ENCODE measurements at regions not wholly inside any gene's neighbourhood (a gene's known extent, or its start where the extent isn't known, plus 50 kb on each side); places are given as distances from the start of the nearest gene placed in this dataset.

DNA sequence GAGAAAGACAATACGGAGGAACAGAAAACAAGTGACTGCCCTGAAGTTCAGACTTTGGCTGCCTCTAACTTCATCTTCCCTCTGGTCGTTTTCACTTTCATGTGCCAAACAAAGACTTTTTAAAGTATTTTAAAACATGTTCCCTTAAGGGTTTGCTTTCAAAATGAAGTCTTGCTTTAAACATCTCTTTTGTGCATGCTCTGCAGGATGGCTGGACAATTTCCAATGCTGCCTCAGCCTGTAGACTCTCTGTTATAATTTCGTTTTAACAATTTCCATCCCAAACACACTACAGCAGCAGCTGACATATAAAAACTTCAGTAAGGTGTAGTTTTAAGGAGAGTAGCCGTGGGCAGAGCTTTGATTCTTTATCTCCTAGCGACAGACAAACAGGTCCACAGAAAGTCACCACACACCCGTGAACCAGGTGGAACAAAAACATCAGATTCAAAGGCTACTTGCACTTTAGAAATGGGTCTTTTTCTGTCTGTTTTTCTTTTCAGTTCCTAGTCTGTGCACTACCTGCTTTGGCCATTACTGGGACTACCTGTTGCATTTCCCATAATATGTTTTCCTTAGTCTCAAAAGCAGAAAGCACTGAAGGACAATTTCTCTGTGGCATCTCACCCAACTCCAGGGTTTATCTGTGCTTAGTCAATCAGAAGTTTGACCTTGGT, 308.9 kb downstream of the DTWD2 start:
- CTCF ChIA-PET: no interaction called here
- POLR2A ChIA-PET: no interaction called here
- no peak for DNase-seq (ENCODE audit: extremely low spot score)
- TF ChIP-seq, protein P1, sequence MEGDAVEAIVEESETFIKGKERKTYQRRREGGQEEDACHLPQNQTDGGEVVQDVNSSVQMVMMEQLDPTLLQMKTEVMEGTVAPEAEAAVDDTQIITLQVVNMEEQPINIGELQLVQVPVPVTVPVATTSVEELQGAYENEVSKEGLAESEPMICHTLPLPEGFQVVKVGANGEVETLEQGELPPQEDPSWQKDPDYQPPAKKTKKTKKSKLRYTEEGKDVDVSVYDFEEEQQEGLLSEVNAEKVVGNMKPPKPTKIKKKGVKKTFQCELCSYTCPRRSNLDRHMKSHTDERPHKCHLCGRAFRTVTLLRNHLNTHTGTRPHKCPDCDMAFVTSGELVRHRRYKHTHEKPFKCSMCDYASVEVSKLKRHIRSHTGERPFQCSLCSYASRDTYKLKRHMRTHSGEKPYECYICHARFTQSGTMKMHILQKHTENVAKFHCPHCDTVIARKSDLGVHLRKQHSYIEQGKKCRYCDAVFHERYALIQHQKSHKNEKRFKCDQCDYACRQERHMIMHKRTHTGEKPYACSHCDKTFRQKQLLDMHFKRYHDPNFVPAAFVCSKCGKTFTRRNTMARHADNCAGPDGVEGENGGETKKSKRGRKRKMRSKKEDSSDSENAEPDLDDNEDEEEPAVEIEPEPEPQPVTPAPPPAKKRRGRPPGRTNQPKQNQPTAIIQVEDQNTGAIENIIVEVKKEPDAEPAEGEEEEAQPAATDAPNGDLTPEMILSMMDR (IDR thresholded peaks at IDR 0.05; ENCODE audit: control extremely low read depth, extremely low read depth, low read depth, missing control alignments): no peak

DNA sequence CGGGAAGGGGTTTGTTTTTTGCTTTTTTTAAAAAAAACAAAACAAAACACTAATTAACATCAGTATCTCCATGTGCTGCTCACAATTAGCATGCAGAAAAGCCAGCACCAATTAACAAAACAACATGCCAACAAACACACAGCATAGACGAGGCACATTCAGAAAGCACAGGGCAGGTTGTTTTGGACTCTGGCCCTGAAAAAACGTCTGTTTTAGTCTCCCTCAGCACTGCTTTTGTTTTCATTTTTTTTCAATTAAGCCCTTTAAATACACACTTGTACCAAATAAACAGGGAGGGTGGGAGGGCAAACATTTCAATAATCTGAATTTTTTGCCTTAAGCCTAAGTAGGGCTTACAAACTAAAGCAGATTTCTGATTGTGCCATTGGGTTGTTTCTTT, 309.6 kb downstream of the DTWD2 start:
- TF ChIP-seq, protein P1 (IDR thresholded peaks at IDR 0.05; ENCODE audit: control extremely low read depth, extremely low read depth, low read depth, missing control alignments): no peak
- ChIA-PET CTCF (no interaction called here), POLR2A (no interaction called here)
- no peak for DNase-seq (ENCODE audit: extremely low spot score)

DNA sequence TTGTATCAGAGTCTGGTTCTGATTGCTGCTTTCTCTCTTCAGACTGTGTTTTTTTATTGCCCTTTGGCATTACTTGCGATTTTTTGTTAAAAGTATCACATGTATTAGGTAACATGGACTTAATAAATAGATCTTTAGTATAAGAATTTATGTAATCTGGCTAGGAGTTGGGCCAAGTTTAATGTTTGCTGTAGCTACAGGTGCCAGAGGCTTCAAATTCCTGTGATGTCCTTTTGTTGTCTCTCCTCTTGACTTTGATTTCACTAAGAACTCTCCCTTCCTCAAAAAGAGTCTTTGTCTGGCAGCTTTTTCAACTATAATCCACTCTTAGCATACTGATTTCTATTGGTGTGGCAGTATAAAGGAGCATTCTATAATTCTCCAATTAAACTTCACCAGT, 313.1 kb downstream of the DTWD2 start:
- DNase-seq (ENCODE audit: extremely low spot score): no peak
- TF ChIP-seq, protein P1 (IDR thresholded peaks at IDR 0.05; ENCODE audit: control extremely low read depth, extremely low read depth, low read depth, missing control alignments): no peak
- ChIA-PET POLR2A (no interaction called here), CTCF (interaction anchor here (0.9 to 2.3 kb wide), 2 partner anchors 14 to 117 kb away, joined by 3 to 6 read pairs; no protein-coding TSS in a partner anchor)

DNA sequence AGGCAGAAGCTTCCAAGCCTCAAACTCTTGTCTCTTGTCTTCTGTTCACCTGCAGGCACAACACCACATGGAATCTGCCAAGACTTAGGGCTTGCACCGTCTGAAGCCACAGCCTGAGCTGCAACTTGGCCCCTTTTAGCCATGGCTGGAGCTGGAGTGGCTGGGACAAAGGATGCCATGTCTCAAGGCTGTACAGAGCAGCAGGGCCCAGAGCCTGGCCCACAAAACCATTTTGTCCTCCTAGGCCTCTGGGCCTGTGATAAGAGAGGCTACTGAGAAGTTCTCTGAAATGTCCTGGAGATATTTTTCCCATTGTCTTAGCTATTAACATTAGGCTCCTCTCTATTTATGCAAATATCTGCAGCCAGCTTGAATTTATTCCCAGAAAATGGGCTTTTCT, 330.8 kb downstream of the DTWD2 start:
- DNase-seq (ENCODE audit: extremely low spot score): no peak
- ChIA-PET CTCF (no interaction called here), POLR2A (no interaction called here)

DNA sequence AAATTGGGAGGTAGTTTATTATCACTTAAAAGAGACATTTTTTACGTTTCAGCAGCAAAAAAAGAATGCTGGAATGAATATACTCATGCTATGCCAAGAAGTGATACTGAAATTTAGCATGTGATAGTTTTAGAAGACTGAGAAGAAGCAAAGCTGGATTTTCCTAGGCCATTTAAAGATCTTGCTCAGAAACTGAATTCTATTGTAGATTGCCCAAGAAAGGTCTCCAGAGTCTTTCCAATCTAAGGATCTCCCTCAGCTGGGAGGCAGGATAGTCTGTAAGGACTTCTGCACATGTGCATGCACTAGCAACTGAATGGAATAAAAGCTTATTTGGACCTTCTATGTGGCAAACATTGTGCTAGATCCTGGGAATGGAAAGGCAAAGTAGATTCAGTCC, 334.5 kb downstream of the DTWD2 start:
- ChIA-PET POLR2A (no interaction called here), CTCF (no interaction called here)
- TF ChIP-seq, protein P1 (IDR thresholded peaks at IDR 0.05; ENCODE audit: control extremely low read depth, extremely low read depth, low read depth, missing control alignments): no peak
- DNase-seq (ENCODE audit: extremely low spot score): no peak

More for the DNA sequence above, 330.8 kb downstream of the DTWD2 start:
- TF ChIP-seq, protein P1 (IDR thresholded peaks at IDR 0.05; ENCODE audit: control extremely low read depth, extremely low read depth, low read depth, missing control alignments): no peak

DNA sequence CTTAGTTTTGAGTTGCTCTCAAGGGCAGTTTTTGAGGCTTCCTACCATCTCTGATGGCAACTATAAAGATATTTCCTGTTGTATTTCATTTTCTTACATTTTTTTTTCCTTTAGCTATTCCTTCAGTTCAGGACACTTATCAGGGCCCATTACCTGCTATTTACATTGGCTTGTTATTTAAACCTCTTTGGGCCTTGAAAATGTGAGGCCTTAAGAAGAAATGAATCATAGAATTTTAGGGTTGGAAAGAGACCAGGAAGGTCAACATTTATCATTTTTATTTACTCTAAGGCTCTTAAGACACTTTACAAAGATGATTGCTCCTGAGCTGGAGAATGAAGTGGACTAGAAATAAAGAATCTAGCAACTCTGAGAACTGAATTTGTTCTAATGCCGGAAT, 335.2 kb downstream of the DTWD2 start:
- TF ChIP-seq, protein P1 (IDR thresholded peaks at IDR 0.05; ENCODE audit: control extremely low read depth, extremely low read depth, low read depth, missing control alignments): no peak
- DNase-seq (ENCODE audit: extremely low spot score): no peak
- POLR2A ChIA-PET: no interaction called here
- CTCF ChIA-PET: no interaction called here
